Loucy (cell line): ENCODE measurements at regions not wholly inside any gene's neighbourhood (a gene's known extent, or its start where the extent isn't known, plus 50 kb on each side); places are given as distances from the start of the nearest gene placed in this dataset.

Source experiments
- EZH2phosphoT487 ChIP-seq: fragments of 200-600 bp; IDR thresholded peaks from 2 replicates; pipeline ENCODE4 v1.6.1; 2018; ENCODE audit warnings: antibody characterized with exemption, mild to moderate bottlenecking, moderate library complexity, borderline replicate concordance
- TF ChIP-seq, protein P1 (sequence below): fragments of 200-600 bp; sonication (generic); conservative IDR thresholded peaks from 2 replicates; pipeline ENCODE4 v1.5.1; 2014; ENCODE audit warnings: mild to moderate bottlenecking, antibody characterized with exemption, low read length

DNA sequence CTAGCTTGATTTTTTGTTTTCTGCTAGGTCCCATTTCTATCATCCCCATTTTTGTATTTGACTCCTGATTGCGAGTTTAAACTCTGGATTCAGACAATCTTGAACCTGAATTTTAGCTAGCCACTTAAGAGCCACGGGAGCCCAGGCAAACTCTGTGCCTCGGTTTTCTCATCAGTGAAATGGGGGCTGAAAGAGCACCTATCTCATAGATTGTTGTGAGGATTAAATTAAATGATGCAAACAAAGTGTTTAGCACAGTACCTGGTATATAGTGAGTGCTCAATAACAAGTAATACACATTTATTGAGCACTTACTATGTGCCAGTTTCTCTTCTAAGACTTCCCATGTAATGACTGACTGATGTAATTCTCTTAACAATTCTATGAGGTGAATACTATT, 158.1 kb upstream of the POU3F1 start:
- TF ChIP-seq, protein P1, sequence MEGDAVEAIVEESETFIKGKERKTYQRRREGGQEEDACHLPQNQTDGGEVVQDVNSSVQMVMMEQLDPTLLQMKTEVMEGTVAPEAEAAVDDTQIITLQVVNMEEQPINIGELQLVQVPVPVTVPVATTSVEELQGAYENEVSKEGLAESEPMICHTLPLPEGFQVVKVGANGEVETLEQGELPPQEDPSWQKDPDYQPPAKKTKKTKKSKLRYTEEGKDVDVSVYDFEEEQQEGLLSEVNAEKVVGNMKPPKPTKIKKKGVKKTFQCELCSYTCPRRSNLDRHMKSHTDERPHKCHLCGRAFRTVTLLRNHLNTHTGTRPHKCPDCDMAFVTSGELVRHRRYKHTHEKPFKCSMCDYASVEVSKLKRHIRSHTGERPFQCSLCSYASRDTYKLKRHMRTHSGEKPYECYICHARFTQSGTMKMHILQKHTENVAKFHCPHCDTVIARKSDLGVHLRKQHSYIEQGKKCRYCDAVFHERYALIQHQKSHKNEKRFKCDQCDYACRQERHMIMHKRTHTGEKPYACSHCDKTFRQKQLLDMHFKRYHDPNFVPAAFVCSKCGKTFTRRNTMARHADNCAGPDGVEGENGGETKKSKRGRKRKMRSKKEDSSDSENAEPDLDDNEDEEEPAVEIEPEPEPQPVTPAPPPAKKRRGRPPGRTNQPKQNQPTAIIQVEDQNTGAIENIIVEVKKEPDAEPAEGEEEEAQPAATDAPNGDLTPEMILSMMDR, result no peak
- TF ChIP-seq EZH2phosphoT487, result no peak
